Activated T-cell treated with anti-CD3 and anti-CD28 coated beads for 24 hours (primary cell): ENCODE measurements at regions not wholly inside any gene's neighbourhood (a gene's known extent, or its start where the extent isn't known, plus 50 kb on each side); places are given as distances from the start of the nearest gene placed in this dataset.

Experiments used
- DNase-seq: peaks from one replicate; pipeline ENCODE4 v3.0.0-alpha.2; 2020; ENCODE audit warnings: low read depth

DNA sequence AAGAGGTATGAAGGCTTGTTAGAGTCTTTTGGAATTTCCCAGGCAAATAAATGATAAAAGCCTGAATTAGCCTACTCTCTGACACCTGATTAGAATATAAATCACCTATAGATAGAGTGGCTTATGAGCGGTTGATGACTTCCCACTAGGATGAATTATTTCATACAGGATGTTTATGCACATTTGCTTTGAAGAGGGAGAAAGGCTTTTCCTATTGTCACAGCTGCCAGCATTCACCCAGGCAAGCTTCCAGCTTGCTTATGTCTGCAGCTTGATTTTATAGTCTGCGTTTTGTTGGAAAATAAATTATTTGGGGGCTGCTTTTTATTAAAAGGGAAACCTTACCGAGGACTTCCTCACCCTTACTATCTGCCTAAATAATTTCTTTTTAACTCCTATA lies 51.3 kb upstream of the EIF2S2 start:
- DNase-seq = no peak

DNA sequence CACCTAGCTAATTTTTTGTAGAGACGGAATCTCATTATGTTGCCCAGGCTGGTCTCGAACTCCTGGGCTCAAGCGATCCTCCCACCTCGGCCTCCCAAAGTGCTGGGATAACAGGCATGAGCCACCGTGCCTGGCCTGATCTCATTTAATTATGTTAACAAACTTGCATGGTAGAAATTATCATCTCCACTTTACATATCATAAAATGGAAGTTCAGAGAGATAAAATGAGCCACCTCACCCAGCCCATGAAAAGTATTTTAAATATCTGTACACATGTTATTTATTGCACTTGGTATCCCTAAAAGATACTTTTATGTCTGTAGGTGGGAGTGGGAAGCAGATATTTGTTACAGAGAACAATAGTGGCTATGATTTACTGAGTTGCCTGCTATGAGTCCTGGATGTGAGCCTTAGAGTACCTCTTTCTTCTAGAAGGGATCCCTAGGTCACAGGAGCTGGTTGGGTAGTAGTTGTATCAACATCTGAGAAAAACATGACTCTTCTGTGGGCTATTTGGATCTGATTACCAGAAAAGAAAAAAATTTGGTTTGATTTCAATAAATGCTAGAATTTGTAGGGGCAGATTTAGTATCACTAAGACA lies 52.4 kb upstream of the EIF2S2 start:
- no peak for DNase-seq

DNA sequence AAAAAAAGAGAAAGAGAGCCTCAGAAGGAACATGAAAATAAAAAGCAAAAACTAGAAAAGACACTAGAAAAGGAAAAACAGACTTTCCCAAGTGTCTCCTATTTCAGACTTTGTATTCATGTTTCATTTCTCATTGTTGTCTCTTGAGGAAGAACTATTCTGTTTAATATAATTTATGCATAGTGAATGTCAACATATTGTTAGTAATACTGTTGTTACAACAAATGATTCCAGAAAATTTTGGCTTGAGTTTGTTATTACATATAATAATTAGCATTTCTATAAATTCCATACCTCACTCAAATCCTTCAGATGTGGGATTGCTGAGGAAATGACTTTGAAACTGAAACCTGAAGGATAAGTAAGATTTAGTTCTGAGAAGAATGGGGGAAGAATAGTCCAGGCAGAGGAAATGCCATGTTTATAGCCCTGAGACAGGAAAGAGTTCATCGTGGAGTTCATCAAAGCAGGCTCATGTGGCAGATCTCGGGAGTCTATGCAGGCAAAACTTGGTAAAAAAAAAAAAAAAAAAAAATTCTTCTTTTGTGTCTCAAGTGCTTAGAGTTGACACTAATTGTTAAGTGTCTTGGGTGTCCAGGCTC lies 53.1 kb upstream of the EIF2S2 start:
- no peak for DNase-seq

DNA sequence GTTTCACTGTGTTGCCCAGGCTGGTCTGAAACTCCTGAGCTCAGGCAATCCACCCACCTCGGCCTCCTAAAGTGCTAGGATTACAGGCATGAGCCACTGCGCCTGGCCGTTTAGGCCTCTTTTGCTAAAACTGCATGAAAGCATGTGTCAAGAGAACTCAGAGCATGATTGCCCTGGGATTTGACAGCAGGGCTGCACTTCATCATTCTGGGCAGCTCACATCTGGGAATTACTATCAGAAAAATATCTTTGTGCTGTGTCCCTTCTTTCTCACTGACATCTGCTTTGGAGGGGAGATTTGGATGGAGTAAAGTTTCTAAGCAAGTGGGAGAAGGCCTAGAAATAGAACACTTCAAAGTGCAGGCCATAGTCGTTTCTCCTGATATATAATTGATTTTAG lies 59.6 kb upstream of the EIF2S2 start:
- DNase-seq = no peak

DNA sequence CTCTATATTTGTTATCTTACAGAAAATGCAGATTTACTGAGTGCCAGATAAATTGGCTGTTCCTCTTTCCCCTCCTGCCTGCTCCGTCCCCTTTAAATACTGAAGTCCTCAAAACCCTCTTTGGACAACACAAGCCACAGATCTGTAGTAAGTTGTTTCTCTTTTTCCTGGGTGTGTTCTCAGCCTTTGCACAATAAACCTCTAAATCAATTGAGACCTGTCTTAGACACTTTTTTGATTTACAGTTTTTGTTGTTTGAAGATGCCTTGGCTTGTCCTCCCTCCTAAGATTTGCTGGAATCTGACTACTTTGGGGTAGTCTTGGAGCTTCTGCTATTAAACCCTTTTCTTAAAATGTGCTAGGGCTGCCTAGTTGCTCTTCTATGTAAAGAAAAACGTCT lies 60.9 kb upstream of the EIF2S2 start:
- no peak for DNase-seq

DNA sequence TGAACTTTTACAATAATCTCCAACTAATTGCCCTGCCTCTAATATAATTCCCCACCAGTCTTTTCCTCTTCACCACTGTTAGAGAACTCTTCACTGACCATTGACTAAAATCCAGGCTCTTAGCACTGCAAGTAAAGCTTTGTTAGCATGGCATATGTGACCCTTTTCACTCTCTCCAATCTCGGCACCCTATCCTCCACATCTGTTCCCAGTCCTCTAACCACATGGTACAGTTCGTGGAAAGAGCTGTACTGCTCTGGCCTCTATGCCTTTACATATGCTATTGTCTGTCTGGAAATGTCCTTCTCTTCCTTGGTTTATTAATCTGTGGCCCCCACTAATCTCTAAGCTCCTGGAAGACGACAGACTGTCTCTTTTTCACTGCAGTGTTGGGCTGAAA lies 63.0 kb upstream of the EIF2S2 start:
- DNase-seq = no peak

DNA sequence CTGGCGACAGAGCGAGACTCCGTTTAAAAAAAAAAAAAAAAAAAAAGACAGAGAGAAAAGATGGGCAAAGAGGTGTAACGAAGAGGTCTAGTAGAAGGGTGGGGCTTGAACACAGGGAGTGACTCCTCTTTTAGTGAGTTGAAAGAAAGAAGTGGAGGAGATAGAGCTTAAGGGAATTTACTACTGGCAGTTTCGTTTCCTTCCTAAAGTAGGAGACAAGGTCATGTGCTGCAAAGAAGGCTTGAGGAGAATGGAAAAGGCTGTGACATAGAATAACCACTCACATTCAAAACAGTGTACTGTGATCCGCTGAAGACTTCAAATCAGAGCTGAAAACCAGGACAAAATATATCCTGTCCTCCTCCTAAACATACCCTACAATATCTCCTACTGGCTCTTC lies 63.8 kb upstream of the EIF2S2 start:
- DNase-seq = no peak

DNA sequence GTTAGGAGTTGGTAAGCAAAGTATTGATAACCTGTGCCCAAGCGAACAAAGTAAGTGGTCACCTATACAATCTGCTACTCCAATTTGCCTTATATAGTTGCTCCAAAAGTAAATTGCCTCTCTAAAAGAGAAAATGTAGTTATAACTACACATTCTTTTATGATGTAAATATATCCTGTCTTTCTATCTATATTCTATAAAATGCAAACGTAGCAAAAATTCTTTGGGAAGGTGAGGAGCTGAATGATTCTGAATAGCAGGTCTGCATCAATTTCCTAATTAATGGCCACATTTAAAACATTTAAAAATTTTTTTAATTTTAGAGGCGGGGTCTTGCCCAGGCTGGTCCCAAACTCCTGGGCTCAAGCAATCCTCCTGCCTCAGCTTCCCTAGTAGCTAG lies 64.2 kb upstream of the ASIP start:
- no peak for DNase-seq

DNA sequence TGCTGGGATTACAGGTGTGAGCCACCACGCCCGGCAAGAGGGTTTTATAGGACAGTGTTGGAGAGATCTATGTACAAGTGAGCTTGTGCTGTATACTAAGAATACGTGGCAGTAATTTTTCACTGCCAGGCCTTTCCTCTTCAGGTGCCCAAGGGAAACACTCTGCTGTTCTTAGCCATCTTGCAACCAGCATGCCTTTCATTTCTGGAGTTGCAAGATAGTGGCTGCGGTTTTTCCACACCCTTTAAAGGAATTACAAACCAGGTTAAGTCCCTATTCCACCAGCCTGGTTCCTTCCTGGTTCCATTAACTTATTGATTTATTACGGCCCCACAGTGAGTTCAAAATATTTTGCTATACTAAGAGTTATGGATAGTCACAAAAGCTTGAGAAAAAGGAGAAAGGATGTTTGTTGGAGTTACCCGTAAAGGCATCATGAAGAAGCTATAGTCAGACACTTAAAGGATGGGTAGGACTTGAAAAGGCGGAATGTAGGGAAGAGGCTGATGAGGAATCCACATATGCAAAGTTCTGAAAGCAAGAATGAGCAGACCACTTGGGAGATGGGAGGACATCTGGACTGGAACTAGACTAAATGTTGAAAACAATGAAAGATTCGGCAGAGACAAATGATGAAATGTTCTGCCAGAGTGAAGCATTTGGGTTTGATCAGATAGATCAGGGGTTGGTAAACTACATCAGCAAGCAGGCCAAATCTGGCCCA lies 61.4 kb upstream of the ASIP start:
- DNase-seq = no peak

DNA sequence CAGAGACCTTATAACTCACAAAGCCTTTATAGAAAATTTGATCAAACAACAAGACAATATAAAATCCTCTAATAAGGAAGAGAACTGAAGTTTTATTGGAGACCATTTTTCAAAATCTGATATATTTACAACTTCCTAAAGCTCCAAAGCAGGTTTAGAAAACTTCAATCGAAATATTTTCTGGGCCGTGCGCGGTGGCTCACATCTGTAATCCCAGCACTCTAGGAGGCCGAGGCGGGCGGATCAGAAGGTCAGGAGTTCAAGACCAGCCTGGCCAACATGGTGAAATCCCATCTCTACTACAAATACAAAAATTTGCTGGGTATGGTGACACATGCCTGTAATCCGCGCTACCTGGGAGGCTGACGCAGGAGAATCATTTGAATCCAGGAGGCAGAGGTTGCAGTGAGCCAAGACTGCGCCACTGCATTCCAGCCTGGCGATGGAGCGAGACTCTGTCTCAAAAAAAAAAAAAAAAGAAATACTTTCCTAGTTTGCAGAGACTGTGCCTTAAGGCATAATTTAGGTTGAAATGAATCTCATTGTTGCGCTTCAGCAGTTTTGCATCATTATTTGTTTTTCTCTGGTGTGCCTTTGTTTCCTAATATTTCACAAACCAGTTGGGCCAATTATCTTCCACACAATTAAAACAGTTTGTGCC lies 60.6 kb upstream of the ASIP start:
- no peak for DNase-seq

DNA sequence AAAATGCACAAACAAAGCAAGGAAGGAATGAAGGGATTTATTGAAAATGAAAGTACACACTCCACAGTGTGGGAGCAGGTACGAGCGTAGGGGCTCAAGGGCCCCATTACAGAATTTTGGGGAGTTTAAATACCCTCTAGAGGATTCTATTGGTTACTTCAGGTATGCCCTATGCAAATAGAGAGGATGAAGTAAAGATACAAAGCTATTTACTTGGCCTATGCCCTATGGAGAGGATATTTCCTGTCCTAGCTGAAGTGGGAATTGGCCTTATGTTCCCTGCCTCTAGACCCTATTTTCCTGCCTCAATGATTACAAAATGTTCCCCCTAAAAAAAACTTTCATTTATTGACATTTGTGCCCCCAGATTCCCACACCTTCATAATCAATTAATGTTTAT lies 59.7 kb upstream of the ASIP start:
- DNase-seq = no peak

DNA sequence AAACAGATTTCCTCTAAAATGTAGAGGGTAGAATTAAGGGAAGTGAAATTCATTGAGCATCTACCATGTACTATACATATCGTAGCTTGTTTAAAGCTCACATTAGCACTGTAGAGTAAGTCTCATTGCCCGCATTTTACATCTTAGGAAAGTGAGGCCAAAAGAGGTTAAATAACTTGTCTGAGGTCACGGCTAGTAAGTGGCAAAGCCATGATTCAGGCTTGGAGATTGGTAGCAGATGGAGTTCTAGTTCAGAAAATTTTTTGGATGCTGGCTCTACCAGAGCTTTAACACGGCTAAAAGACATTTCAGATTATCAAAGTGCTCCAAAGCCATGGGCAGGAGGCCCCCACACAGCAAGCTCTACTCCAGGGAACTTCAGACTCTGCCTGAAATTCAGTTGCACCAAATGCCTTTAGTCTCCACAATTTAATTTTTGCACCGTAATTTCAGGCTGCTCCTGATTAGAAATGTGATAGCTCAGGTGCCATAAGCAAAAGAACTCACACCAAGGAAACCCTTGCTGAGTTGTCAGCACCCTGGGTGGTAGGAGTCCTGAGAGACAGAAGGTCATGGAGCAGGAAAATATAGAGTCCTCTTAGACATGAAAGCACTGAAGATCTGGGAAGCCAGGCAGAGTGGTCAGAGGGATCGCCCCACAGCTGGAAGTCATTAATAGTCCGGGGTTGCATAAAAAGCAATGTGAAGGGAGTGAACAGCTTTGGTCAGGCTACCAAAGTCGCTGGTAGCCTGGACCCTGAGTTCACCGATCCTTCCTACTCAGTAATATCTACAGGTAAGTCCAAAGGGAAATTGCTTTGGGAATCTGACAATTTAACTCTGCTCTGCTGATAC lies 55.2 kb upstream of the ASIP start:
- DNase-seq = no peak

DNA sequence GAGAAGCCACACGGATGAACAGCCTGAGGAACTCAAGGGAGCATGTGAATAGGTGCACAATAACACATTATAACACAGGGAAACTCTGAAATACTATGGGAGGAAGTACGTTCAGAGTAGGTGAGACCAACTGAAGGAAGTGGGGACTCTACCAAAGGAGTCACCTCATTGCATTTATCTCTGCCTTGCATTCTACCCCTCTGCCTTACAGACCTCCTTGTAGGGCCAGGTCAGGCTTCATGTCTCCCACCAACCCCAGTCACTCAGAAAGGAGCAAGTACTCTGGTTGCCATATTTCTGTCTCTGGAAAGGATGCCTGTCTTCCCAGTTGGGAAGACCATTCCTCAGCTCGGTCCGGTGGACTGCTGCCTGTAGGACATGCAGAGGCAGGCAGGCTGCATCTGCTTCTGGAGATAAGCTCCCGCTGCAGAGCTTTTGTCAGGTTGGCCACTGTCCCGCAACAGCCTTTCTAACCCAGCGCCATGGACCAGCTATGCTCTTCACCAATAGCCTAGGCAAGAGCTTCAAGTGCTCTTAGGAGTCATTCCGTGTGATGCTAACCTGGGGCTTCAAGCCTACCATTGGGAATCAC lies 51.6 kb upstream of the ASIP start:
- DNase-seq = no peak

DNA sequence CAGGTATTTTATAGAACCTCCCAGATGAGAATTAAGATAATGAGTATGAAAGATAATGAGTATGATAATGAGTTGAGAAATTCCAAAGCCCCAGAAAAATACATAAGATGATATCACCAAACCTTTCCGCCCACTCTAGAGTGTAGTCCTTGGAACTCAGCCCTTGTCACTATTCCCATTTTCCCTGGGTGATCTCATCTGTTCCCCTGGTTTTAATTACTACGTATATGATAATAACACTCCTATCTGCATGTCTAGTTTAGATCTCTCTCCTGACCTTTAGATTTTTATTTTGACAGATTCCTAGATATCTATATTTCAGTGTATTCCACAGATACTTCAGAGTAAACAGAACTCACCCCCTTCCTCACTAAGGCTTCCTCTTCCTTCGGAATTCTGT lies 51.0 kb upstream of the ASIP start:
- DNase-seq = no peak

DNA sequence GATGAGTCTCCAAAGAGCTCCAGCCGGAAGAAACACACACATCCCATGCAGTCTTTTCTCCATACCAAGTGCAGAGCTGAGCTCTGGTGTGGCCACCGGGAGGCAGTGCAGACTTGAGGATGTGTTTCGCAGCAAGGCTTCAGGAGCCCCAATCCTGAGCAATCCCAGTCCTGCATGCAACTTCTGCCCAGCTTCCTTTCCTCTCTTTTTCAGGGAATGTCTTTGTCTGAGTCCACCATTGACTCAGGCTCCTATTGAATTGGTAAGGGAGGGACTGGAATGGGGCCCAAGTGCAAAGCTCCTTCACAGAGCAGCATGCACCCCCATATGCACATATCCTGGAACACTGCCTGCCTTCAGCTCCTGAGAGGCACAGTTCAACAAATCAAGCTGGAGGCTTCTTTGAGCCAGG lies 50.5 kb upstream of the ASIP start:
- DNase-seq = peak; percentile 5
